Activated T-helper 1 cell treated with anti-CD3 and anti-CD28 coated beads, Interleukin-2, amount 50 U/mL, for 16 hours (primary cell): ENCODE measurements at regions not wholly inside any gene's neighbourhood (a gene's known extent, or its start where the extent isn't known, plus 50 kb on each side); places are given as distances from the start of the nearest gene placed in this dataset.

Experiments used
- DNase-seq, 2 donors: peaks; one replicate each; pipeline ENCODE4 v3.0.0-alpha.2; 2020; ENCODE audit warnings: low read depth in 1 of 2, low spot score in 1 of 2

DNA sequence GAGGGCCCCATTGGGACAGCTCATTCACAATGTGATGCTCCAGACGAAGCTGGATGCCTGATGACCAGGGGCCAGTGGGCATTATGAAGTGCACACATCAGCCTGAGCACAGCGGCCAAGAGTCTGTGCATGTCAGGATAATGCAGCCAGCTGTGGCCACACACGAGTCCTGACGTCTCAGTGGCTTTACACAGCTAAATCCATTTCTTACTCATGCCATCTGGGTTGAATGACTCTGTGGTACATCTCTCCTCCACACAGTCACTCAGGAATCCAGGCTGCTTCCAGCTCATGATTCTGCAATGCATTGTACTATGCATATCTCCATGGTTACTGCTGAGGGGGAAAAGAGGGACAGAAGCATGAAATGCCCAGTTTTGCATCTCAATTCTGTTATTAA lies 123.6 kb downstream of the PRLHR start:
- DNase-seq: no peak

DNA sequence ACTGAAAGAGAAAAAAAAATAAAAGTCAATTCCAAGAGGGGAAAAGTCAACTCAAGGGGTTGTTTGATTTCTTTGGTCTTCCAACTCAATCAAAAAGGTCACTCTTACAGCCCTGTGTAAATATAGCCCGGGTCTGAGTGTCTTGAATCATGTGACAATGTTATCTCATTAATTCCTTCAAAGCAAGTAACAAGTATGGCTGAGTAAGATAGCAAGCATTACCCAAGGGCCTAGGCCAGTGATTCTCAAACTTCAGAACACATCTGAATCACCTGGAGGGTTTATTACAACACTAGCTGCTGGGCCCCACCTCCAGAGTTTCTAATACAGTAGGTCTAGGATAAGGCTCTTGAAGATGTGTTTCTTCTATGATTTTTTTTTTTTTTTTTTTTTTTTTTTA lies 125.0 kb downstream of the PRLHR start:
- no peak for DNase-seq

DNA sequence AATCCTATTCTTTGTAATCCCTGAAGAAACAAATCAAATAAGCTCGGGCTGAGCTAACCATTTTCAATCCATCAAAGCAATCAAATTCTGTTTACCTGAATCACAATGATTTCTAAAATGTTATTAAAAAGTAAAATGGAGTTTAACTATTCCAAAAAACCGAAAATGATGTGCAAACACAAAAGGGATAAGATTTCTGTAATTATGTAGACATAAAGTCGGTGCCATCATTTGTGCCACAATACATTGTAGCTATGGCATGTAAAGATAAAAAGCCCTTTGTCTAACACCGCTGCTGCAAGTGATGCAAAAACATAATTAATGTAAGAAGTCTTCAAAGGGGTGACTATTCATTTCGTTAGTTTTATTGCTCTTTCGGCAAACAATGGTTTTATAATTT lies 125.1 kb upstream of the FAM204A start:
- DNase-seq: no peak

DNA sequence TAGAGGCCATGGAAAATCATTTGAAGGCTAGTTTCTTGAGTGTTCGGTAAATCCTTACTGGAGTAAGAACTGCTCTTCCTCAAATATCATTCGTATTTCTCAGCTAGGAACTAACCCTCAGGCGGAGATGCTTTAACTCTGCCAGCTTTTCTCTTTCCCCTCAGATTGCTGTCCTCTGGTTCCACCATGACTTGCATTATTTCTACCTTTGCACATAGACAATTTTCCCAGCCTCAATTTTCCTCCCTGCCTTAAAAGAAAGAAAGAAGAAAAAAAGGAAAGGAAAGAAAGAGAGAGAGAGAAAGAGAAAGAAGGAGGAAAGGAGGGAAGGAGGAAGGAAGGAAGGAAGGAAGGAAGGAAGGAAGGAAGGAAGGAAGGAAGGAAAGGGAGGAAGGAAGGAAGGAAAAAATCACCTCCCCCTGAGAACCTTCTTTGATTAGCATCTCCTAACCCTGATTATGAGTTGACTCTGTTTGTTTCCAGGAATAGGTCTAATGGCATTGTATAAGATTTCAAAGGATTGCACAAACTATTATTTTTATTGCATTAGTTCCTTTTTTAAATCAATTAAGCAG lies 123.3 kb upstream of the FAM204A start:
- DNase-seq: no peak

DNA sequence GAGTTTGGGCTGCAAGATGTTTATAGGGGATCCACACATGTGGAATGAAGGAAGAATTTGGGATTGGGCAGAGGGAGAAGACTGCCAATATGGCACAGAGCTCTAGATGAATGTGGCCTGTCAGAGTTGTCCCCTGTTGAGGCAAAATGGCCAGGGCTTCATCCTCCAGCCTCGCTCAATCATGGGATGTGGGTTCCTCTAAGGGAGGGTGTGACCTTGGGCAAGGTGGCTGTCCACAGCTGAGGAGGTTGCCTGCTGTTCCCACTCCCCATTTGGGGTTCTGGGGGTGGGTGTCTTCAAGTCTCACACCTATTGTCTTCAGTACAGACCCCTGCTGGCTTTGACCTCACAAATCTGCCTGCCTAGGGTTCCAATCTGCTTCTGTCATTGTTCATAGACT lies 121.6 kb upstream of the FAM204A start:
- no peak for DNase-seq

DNA sequence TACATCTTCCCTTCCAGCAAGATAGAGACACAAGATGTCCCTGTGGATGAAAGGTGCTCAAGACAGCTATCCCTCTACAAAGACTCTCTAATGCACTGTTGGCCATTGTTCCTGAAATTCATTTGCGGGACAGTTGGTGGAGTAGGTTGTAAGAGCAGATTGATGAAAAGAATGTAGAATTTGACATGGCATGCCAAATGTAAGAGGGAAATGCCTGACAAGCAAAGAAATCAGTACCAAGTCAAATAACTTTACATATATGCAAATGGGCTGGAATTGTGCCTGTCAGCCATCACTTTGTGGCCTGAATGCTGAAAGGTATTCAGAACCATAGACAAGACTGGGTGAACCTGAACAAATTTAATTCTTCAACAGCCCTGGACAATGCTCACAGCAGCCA lies 120.3 kb upstream of the FAM204A start:
- no peak for DNase-seq

DNA sequence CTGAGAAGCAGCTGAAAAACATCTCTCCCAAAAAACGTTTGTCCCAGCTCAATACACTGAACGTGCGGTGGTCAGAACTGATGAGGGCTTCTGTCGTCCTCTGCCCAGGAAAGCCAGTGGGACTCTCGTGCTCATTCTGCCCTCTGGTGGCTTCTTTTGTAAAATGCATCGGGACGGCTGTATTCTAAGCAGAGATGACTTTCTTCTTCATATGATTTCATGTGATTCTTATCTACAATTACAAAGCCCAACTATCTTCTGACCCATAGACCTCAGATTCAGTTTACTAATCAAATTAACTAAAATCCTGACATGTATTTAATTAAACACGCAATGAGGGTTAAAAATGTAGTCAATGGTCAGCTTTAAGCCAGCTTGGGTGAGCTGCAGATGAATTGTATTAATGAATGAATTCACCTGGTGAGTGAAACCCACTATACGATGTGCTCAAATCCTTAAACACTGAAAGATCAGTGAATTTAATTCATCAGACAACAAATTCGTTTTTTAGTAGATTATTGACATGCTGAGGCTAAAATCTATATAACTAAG lies 117.6 kb upstream of the FAM204A start:
- peak; percentile 4 to 5 for DNase-seq

DNA sequence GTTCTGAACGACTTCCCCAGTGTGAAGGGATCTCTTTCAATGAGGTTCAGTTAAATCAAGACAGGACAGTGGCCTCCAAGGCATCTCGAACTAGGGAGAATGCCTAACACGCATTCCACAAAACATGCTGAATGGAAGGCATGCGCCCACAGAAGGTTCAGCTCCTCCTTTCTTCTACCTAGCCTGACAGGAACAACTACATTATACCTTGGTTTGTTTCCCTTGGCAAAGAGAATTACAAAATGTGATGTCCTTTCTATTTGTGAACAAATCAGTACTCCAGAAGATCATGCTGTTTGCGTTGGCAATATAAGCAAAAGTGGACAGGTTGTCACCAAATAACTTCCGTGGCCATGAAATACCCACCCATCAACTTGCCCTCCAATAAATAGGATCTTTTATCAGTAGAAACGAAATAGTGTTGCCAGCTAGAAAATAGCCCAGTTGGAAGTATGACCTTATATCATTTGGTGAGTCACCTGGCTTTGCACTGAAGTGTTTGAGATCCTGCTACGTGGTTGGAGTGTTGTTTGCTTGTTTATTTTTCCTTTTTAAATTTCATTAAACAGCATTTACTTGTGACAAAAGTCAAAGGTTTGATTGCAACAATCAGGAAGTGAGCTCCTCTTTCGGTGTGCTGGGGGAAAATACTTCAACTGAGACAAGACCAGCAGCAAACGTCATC lies 117.0 kb upstream of the FAM204A start:
- no peak for DNase-seq

DNA sequence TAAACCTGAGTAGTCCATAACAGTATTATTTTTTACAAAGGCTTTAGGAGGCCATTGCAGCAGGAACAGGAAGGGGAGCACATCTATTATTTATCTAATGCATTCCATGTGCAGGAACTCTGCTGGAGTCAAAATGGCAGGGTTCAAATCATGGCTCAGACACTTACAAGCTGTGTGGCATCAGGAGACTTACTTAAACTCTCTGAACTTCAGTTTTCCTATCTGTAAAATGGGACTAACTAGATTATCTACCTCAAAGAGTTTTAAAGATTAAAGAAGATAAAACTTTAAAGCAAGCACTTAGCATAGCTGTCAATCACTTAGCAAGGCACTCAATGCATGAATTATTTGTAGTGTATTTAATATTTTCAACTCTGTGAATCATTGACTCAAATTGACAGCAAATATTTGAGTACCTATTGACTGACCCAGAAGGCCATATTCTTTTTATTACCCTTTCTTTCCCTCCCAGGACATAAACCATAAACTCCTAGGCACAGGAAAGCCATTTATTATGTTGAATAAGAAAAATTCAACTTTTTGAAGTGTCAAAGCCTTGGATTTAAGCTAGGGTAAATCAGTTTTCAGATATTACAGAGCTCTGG lies 115.8 kb upstream of the FAM204A start:
- DNase-seq: no peak

DNA sequence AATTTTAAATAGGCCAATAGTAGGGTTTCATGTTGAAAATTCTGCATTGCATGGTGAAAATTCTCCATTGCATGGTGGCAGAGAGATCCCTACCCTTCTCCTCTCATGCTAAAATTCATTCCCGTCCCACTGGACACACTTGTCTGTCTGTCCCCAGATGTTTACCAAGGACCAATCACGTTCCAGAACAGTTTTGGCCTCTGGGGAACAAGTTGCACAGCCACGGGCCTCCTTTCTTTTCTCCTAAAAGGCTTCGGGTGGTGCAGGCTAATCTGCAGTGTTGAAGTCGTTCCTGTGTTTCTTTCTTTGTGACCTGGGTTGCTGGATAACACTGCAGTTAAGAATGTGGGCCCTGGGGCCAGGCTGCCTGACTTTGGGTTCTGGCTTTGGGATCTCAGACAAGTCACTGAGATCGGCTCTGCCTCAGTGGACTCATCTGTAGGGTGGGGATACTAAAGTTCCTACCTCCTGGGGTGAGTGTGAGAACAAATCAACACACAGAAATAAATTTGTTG lies 113.1 kb upstream of the FAM204A start:
- no peak for DNase-seq

DNA sequence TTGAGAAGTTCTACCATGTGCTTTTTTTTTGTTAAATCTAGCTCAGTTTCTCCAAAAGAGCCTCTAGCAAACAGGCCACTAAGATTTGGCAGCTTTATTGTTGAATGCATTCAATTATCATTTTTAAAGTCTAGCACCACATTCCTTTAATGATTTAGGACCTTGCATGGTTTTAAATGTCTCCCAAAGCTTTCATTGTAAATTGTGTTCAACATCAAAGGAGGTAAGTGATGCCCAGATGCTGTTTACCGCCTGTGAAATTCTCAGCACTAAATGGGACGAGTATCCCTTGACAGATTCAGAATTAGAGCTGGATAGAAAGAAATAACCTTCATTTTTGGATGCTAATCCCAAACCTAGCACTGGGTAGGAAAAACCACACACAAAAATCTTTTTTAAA lies 112.1 kb upstream of the FAM204A start:
- DNase-seq: no peak

DNA sequence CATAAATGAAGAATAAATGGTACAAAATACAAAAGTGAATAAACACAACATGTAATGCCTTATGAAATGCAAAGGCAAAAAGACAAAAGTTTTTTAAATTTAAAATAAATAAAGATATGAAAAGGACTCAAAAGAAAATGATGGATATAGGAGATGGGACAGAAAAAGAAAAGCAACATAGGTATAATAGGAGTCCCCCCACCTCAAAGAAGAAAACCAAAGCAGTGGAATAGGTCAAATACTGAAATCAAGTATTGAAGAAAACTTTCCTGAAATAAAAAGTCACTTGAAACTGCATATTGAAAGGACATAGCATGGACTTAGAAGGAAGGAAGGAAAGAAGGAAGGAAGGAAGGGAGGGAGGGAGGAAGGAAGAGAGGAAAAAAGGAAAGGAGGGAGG lies 110.0 kb upstream of the FAM204A start:
- DNase-seq: no peak

DNA sequence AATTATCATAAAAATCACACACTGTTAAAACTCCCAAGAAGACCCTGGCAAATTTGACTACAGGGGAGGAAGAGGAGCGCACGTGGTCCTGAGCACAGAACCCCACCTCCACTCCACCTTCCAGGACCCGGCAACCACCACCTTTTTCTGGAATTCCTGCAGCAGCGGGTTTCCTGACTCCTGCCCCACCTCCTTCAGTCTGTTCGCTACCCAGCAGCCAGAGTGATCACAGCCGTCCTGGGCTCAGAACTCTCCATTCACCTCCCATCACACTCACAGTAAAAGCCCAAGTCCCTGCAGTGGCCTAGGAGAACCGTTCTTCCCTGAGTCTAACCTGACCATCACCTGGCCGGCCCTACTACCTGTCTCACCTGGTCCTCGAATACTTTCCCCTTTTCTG lies 107.4 kb upstream of the FAM204A start:
- DNase-seq: no peak

DNA sequence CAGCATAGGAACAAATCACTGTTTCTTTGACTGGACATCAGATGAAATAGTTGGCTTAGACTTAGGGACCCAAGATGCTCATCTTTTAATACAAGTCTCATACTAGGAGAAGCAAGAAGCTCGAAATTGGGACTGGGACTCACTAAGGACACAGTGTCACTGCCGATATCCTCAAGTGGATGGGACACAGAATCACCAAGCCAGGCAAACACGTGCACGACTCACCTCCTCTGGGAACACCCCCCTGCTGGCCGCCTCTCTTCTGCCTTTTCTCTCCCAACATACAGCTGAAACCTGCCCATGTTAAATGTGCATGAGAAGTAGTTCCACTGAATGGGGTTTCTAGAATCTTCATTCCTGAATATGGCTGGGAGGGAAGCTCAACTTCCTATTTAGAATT lies 106.6 kb upstream of the FAM204A start:
- DNase-seq: no peak

DNA sequence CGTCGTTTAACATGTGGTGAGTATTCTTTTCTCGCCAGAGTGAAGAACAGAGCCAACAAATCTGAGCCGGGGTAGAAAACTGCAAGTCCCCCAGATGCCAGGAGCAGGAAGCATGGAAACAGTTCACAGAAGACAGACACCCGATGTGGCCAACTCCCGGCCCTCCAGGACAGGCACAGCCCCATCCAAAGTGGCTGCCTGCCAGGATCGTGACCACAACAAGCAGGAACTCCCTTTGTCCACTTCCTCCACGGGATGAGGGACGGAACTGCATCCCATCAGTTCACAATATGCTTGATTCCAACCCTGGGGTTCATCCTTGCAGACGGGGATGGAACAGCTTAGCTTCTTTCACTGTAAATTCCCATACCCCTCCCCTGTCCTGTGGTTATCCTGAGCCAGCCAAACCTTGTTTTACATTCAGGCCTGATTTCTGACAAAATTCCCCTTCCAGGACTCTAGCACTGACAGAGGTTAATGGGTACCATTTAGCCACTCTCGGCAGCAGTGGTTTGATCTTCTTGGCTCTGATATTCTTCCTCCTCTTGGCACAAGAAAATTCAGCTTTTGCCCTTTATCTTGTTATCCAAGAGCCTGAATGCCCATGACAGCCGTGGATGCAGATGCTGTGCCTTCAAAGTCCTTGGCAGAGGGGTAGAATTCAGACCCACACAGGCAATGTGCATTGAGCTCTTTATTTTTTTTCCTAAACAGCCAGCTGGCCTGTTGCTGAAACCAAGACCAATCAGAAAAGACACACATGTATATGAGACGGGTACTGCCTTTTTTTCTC lies 105.5 kb upstream of the FAM204A start:
- no peak for DNase-seq

DNA sequence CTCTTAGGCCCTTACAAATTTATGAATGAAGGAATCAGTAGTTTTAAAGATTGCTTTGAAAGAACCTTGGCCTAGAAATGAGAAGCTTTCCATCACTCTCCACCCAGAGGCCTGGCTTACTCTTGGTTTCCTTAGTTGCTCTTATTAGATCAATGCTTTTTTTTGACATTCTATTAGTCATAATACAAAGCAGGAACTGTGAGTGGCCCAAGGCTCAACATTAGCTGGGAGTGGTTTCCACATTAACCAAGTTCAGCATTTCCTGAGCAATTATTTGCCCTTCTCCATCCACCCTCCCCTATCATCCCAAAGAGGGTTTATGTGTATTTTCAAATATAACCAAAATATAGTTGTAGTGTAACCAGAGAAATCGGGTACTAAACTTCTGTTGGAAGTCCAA lies 103.4 kb upstream of the FAM204A start:
- no peak for DNase-seq

DNA sequence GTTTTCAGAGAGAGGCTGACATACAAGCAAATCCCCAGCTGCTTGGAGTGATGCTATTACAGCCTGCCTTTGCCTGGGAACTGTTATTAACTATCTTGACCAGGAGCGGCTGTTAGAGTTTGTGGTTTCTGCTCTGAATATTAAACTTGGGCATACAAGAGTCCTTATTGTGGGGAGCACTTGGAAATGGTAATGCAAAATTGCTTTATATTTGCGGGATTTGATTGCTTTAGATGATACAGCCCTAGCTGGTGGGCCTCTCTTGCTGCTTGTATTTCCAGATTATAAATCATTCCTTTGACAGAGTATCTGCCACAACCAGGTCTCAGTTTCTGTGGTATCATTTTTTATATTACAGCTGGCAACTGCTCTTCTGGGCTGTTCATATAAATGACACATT lies 101.9 kb upstream of the FAM204A start:
- DNase-seq: no peak

DNA sequence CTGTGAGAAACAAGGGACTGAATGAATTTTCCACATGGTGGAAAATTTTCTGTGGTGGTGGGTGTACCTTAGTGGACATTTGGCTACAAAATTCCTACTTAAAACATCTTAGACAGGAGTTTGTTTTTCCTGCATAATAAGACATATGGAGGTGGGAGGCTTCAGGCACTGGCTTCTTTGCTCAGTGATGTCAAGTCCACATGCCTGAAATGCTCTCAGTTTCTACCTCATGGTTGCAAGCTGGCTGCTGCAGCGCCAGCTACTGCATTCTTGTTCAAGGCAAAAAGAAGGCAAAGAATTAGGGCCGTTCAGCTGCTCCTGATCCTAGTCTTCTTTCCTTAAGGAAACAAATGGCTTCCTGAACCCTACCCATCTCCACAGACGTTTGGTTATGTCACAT lies 99.9 kb upstream of the FAM204A start:
- DNase-seq: no peak

DNA sequence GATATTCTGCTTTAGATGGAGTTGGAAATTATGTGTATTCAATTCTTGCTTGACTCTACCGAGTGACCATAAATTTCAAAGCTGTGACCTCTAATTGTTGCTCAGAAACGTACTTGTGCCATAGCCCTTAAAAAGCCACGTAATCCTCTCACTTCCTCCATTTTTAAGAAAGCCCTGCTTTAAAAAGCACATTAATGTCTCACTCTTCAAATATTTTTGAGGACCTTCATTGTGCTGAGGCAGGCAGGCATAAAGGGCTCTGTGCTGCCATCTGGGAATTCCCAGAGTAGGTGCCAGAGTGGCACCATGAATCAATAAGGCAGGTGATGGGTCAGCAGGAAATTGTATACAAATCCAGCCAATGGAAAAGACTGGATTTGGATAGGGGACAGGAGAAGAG lies 97.7 kb upstream of the FAM204A start:
- no peak for DNase-seq

DNA sequence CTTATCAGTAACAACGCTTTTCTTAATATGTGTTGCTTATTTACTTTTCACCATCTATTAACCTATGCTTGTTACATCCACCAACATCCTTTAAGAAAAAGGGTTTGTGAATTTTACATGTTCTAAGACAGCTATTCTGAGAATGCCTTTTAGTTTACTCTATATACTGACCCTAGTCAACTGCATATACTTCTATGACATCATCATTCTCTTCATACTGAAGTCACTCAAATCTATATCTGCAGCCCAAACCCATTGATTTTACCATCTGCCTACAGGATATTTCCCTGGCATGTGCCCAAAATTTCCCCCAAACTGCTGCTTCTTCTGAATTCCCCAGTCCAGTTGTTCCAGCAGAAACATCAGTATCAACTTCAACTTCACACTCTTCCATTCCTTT lies 94.6 kb upstream of the FAM204A start:
- DNase-seq: no peak

DNA sequence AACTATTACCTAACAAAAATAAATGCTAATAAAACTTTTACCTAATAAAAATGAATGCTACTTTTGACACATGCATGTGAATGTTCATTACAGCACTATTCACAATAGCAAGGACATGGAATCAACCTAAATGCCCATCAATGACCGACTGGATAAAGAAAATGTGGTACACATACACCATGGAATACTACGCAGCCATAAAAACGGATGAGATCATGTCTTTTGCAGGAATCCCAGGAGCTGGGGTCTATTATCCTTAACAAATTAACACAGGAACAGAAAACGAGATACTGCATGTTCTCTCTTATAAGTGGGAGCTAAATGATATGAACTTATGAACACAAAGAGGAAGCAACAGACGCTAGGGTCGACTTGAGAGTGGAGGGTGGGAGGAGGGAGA lies 88.1 kb upstream of the FAM204A start:
- no peak for DNase-seq
